Activated CD4-positive, alpha-beta memory T cell treated with anti-CD3 and anti-CD28 coated beads, Interleukin-2, amount 10 ng/mL, durations not matched to agents 7 days and 5 days (primary cell): ENCODE measurements at regions not wholly inside any gene's neighbourhood (a gene's known extent, or its start where the extent isn't known, plus 50 kb on each side); places are given as distances from the start of the nearest gene placed in this dataset.

ENCODE experiments used
- CTCF ChIA-PET: fragments of 350-600 bp; sonication (Branson Sonifier 250); formaldehyde crosslinking; loops from one replicate; lab custom pipeline; 2021; ENCODE audit warnings: antibody characterized with exemption, inconsistent platforms; lab: Charles Lee
- POLR2A ChIA-PET: fragments of 350-600 bp; sonication (Branson Sonifier 250); formaldehyde crosslinking; loops from one replicate; lab custom pipeline; 2021; ENCODE audit warnings: antibody characterized with exemption; lab: Charles Lee
- DNase-seq: peaks from one replicate; pipeline ENCODE4 v3.0.0-alpha.2; 2020
- H3K27ac Mint-ChIP-seq: one replicate; pipeline ENCODE4 v1.8.0; 2021; ENCODE audit warnings: mild to moderate bottlenecking, mixed read lengths
- H3K27me3 Mint-ChIP-seq: one replicate; pipeline ENCODE4 v1.8.0; 2021; ENCODE audit warnings: mixed read lengths
- H3K36me3 Mint-ChIP-seq: one replicate; pipeline ENCODE4 v1.8.0; 2021; ENCODE audit warnings: low read depth, mixed read lengths
- H3K4me1 Mint-ChIP-seq: one replicate; pipeline ENCODE4 v1.8.0; 2021; ENCODE audit warnings: mixed read lengths
- H3K4me3 Mint-ChIP-seq: one replicate; pipeline ENCODE4 v1.8.0; 2021; ENCODE audit warnings: mild to moderate bottlenecking, mixed read lengths
- H3K9me3 Mint-ChIP-seq: one replicate; pipeline ENCODE4 v1.8.0; 2021; ENCODE audit warnings: mixed read lengths

DNA sequence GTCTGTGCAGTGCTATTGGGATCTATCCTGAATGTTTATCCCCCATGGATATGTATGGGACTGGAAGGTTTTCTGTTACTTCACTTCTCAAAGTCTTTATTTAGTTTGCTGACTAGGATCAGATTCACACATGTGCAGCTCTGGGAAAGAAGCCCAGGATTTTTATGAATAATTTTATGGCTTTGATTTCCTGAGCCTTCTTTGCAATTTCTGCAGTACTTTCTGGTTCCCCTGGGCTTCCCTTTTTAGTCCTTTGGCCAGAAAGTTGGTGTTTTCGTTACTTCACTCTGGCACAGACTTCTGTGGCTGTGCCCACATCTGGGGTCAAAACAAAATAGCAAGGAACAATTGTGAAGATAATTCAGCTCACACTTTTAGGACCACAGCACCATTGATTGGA, 721.0 kb downstream of the OTOL1 start:
- peaks cover 3% of the 10 kb centered on the region for H3K9me3 Mint-ChIP-seq
- H3K4me3 Mint-ChIP-seq, result no peak overlapping the region
- no peaks in the 10 kb centered on the region for H3K36me3 Mint-ChIP-seq
- H3K4me1 Mint-ChIP-seq, result no peaks in the 10 kb centered on the region
- no peak for DNase-seq
- POLR2A ChIA-PET, result no interaction called here
- H3K27me3 Mint-ChIP-seq, result no peaks in the 10 kb centered on the region
- CTCF ChIA-PET, result no interaction called here
- H3K27ac Mint-ChIP-seq, result no peak overlapping the region

DNA sequence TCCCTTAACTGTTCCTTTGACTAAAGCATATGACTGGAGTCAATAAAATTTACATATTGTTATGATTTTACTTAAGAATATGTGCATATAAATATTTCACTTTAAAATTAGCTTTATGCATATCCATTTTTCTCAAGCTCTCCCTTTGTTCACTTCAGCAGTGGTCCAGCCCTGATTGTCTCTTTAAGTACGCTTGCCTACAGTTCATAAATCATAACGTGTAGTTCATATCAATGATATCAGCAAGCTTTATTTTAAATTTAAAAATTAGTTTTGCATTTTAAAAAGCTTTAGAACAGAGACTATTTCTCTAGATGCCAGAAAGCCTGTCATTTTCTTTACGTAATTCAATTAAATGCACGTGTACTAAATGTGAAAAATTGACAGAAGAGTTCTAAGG, 721.9 kb downstream of the OTOL1 start:
- Mint-ChIP-seq H3K9me3 (peaks cover 3% of the 10 kb centered on the region), H3K36me3 (no peaks in the 10 kb centered on the region), H3K27me3 (no peaks in the 10 kb centered on the region), H3K27ac (no peak overlapping the region), H3K4me3 (no peak overlapping the region), H3K4me1 (no peaks in the 10 kb centered on the region)
- CTCF ChIA-PET, result no interaction called here
- DNase-seq, result no peak
- POLR2A ChIA-PET, result no interaction called here

DNA sequence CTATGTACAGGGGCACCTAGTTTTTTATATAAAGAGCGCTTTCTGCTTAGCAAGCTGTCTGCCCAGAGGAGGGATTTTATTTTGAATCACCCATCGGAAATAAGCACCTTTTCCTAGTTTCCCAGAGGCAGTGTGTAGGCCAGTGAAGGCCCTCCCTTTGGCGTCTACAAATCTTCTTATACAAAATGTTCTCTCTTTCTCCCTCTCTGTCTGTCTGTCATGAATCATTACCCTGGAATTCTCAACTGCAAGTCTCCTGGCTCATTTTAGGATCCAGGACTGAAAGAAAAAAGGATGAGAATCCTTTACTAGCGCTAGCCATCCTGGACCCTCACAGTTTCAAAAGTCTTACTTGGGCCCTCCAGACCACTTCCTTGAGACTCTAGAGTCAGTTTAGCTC, 728.1 kb downstream of the OTOL1 start:
- Mint-ChIP-seq H3K27me3 (no peaks in the 10 kb centered on the region), H3K27ac (no peak overlapping the region), H3K4me3 (no peak overlapping the region), H3K9me3 (peaks cover 6% of the 10 kb centered on the region), H3K4me1 (no peaks in the 10 kb centered on the region), H3K36me3 (no peaks in the 10 kb centered on the region)
- ChIA-PET CTCF (no interaction called here), POLR2A (no interaction called here)
- no peak for DNase-seq

DNA sequence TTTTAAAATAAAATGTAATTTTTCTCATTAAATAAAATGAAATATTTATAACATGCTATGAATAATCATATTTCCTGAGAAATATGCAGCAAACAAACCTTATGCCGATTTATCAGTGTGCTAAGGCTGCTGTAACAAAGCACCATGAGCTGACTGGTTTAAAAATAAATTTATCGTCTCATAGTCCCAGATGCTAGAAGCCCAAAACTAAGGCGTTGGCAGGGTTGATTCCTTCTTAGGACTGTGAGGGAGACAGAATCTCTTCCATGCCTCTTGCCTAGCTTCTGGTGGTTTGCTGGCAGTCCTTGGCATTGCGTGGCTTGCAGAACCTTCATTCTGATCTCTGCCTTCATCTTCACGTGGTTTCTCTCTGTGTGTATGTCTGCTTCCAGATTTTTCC, 740.3 kb downstream of the OTOL1 start:
- Mint-ChIP-seq H3K27me3 (no peaks in the 10 kb centered on the region), H3K27ac (no peak overlapping the region), H3K36me3 (no peaks in the 10 kb centered on the region), H3K4me3 (no peak overlapping the region), H3K9me3 (peaks cover 2% of the 10 kb centered on the region), H3K4me1 (no peaks in the 10 kb centered on the region)
- no peak for DNase-seq
- CTCF ChIA-PET, result no interaction called here
- POLR2A ChIA-PET, result no interaction called here

DNA sequence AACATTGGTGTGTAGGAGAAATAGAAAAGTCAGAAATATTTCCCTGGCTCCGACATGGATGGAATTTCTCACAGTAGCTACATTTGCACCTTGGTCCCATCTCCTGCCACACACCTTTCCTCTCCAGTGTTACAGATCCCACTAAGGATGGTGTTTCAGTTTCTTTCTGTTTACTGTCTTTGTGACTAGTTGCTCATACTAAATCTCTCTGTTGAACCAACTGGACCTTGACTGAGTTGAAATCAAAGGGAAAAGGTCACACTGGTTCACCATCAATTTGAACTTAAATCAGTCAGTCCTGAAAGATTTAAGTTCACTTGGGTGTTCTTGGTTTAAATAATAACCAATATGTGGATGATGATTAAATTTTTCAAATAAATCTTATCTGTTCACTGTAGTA, 754.2 kb downstream of the OTOL1 start:
- DNase-seq, result no peak
- CTCF ChIA-PET, result no interaction called here
- Mint-ChIP-seq H3K27ac (no peak overlapping the region), H3K4me1 (no peaks in the 10 kb centered on the region), H3K36me3 (no peaks in the 10 kb centered on the region), H3K9me3 (peaks cover 16% of the 10 kb centered on the region), H3K27me3 (no peaks in the 10 kb centered on the region), H3K4me3 (no peak overlapping the region)
- POLR2A ChIA-PET, result no interaction called here

DNA sequence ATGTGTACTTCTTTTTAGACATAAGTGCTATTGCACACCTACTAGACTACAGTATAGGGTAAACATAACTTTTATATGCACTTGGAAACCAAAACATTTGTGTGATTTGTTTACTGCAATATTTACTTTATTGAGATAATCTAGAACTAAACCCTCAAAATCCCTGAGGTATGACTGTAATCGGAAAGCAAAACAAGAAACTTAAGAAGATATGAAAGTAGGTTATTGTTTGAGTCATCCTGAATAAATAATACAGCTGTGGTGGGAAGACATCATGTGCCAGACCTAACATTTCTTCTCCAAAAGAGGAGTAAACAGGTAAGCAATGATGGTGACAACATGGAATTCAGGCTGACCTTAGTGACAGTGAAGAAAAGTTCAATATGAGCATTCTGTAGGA, 765.5 kb downstream of the OTOL1 start:
- Mint-ChIP-seq H3K4me3 (no peak overlapping the region), H3K27me3 (no peaks in the 10 kb centered on the region), H3K27ac (no peak overlapping the region), H3K9me3 (no peaks in the 10 kb centered on the region), H3K36me3 (no peaks in the 10 kb centered on the region), H3K4me1 (no peaks in the 10 kb centered on the region)
- CTCF ChIA-PET, result no interaction called here
- POLR2A ChIA-PET, result no interaction called here
- no peak for DNase-seq

DNA sequence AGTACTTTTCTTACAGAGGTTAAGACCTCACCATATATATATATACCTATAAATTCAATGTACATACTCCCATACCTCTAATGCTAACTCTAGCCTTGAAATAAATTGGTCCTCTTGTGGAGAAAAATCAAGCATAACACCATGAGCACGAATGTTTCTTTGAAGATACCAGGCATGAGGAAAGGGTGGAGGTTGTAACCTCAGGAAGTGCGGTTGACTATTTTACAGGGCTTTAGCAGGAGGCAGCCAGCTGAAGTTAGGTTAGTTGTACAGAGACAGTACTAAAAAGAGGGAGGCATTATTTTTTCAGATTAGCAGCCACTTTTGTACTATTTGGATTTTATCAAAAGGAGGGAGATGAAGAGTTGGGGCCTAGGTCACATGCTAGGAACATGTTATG, 767.0 kb downstream of the OTOL1 start:
- H3K27me3 Mint-ChIP-seq, result no peaks in the 10 kb centered on the region
- no peak for DNase-seq
- no peak overlapping the region for H3K4me3 Mint-ChIP-seq
- H3K4me1 Mint-ChIP-seq, result no peaks in the 10 kb centered on the region
- H3K36me3 Mint-ChIP-seq, result no peaks in the 10 kb centered on the region
- no peak overlapping the region for H3K27ac Mint-ChIP-seq
- H3K9me3 Mint-ChIP-seq, result no peaks in the 10 kb centered on the region
- ChIA-PET POLR2A (no interaction called here), CTCF (no interaction called here)

DNA sequence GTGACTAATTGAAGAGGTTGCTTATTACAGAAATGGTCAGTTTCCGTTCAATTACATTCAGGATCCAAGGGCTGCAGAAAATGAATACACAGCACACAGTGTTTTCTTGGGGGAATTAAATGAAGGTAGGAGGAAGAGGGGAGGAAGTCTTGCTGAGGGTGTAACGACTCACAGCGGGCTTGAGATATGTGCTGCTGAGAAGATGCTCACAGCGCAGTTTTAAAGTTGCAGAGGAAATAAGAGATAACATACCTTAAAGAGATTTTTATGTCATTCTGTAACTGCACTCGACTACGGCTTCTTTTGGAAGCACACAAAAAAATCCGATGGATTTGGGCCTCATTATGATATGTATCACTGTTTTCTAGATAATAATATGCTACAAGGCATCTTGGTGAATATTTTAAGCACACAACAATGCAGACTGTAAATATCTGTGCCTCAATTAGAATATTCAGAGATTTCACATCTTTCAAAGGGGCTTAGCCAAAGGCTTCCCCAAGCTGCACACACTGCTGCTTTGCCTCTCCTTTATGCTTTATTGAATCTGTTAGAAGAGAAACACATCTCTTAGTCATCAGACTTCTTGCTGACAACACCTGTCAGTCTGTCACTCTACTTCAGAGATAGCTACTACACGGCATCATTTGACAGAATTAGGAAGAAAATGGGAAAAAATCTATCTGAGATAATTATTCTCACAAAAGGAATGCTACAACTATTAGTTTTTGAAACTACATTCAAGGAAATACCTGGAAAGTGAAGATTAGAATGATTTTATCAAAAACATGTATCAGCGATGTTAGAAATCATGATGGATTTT, 773.2 kb downstream of the OTOL1 start:
- Mint-ChIP-seq H3K4me3 (no peak overlapping the region), H3K27me3 (no peaks in the 10 kb centered on the region), H3K4me1 (no peaks in the 10 kb centered on the region), H3K27ac (no peak overlapping the region), H3K9me3 (no peaks in the 10 kb centered on the region), H3K36me3 (no peaks in the 10 kb centered on the region)
- ChIA-PET POLR2A (no interaction called here), CTCF (no interaction called here)
- DNase-seq, result no peak

DNA sequence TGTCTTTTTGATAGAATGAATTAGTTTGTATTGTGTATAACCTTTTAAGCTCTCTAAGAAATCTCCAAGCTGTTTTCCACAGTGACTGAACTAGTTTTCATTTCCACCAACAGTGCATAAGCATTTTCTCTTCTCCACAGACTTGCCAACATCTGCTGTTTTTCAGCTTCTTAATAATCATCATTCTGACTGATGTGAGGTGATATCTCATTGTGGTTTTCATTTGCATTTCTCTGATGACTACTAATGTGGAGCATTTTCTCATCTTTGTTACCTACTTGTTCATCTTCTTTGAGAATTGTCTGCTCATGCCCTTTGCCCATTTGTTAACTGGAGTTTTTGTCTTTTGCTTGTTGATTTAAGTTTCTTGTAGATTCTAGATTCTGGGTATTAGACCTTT, 777.5 kb downstream of the OTOL1 start:
- Mint-ChIP-seq H3K4me1 (no peaks in the 10 kb centered on the region), H3K27me3 (no peaks in the 10 kb centered on the region), H3K27ac (no peak overlapping the region), H3K9me3 (peaks cover 3% of the 10 kb centered on the region), H3K4me3 (no peak overlapping the region), H3K36me3 (no peaks in the 10 kb centered on the region)
- ChIA-PET POLR2A (no interaction called here), CTCF (no interaction called here)
- DNase-seq, result no peak

DNA sequence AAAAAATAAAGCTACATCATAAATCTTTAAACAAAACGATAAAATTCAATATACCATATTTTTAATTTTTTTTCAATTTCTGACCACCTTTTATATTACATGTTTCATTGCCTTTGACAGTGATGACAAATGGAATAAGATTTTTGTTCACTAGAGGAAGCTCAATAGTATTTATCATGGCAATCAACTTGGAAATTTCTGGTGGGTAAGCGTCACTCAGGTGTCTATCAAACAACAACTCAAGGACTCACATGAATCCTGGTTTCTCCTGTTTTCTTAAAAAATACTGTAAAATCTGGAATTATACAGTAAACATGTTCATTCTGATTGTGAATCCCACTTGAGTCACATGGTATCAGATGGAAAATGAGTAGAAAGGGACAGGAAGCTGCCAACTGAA, 782.2 kb downstream of the OTOL1 start:
- H3K27ac Mint-ChIP-seq, result no peak overlapping the region
- H3K4me1 Mint-ChIP-seq, result no peaks in the 10 kb centered on the region
- POLR2A ChIA-PET, result no interaction called here
- peaks cover 7% of the 10 kb centered on the region for H3K9me3 Mint-ChIP-seq
- H3K36me3 Mint-ChIP-seq, result no peaks in the 10 kb centered on the region
- no peak for DNase-seq
- CTCF ChIA-PET, result no interaction called here
- H3K4me3 Mint-ChIP-seq, result no peak overlapping the region
- no peaks in the 10 kb centered on the region for H3K27me3 Mint-ChIP-seq

DNA sequence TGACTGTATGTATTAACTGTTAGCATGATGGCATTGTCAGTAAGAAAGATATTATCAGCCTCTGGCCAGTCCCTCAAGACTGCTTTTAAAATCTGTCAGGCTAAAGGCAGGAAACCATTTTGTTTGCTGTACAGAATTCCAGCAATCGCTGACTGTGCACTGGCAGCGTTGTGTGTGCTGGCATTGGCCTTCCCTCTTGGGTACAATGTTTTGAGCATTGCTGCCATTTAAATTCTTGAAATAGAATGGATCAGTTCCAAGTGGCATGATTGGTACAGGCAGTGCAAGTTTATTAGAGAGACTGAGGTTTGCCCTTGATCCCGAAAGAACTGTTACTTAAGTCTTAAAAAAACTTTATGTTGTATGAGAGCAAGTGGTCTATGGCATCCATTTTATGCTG, 788.7 kb downstream of the OTOL1 start:
- ChIA-PET CTCF (no interaction called here), POLR2A (no interaction called here)
- no peaks in the 10 kb centered on the region for H3K4me1 Mint-ChIP-seq
- no peak overlapping the region for H3K27ac Mint-ChIP-seq
- no peak overlapping the region for H3K4me3 Mint-ChIP-seq
- DNase-seq, result no peak
- H3K36me3 Mint-ChIP-seq, result no peaks in the 10 kb centered on the region
- peaks cover 5% of the 10 kb centered on the region for H3K9me3 Mint-ChIP-seq
- H3K27me3 Mint-ChIP-seq, result no peaks in the 10 kb centered on the region

DNA sequence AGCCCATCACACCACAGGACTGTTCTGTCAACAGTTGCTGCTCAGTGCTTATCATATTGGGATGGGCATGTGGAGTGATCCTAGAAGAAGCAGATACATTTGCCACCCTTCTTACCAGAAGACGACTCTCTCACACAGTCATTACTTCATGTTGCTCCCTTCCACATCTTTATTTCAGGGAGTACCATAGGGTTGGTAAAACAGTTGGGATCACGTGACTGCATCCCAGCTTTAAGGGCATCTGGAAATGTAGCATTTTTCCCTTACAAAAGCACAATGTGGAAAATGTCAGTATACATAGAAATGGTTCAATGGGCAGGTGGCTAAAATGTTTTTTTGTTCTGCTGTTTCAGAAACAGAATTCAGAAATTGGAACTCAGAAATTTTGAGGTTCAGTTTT, 791.0 kb downstream of the OTOL1 start:
- DNase-seq, result no peak
- Mint-ChIP-seq H3K36me3 (no peaks in the 10 kb centered on the region), H3K27me3 (no peaks in the 10 kb centered on the region), H3K4me1 (no peaks in the 10 kb centered on the region), H3K4me3 (no peak overlapping the region), H3K27ac (no peak overlapping the region), H3K9me3 (peaks cover 4% of the 10 kb centered on the region)
- CTCF ChIA-PET, result no interaction called here
- POLR2A ChIA-PET, result no interaction called here

DNA sequence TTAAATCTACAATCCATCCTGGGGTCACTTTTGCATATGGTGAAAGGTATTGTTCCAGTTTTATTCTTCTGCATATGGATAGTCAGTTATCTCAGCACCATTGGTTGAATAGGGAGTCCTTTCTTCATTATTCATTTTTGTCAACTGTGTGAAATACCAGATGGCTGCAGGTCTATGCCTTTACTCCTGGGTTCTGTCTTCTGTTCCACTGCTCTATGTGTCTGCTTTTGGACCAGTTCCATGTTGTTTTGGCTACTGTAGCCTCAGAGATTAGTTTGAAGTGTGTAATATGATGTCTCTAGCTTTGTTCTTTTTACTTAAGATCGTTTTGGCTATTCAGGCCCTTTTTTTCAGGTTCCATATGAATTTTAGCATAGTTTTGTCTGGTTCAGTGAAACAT, 795.8 kb downstream of the OTOL1 start:
- no peak for DNase-seq
- Mint-ChIP-seq H3K27me3 (no peaks in the 10 kb centered on the region), H3K4me1 (no peaks in the 10 kb centered on the region), H3K27ac (no peak overlapping the region), H3K4me3 (no peak overlapping the region), H3K36me3 (no peaks in the 10 kb centered on the region), H3K9me3 (peaks cover 6% of the 10 kb centered on the region)
- POLR2A ChIA-PET, result no interaction called here
- CTCF ChIA-PET, result no interaction called here

DNA sequence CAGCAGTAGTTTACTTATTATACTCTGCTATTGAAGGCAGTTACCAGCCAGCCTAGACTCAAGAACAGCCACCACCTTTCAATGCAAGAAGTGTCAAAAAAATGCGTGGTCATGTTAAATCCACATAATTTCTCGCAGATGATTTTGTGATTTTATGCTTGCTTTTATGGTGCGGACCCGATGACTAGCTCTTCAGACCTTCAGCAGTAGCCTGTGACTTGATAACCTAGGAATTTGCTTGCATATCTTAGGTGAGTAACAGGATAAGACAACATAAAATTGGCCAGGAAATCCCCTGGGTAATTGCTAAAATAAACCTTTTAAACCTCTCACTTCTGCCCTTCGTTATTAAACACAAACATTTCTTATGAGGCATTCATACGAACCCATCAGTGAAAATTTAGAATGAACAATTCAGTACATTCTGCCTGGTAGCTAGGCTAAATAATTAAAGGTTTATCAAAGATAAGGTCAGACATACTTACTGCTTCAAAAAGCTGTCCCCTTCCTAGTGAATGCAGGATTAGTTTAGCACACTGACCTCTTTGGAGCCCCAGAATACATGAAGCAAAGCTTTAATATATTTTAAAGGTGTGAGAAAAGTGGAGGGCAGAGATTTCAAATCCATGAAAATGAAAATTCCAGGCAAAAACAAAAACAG, 798.8 kb downstream of the OTOL1 start:
- no peak overlapping the region for H3K4me3 Mint-ChIP-seq
- H3K36me3 Mint-ChIP-seq, result no peaks in the 10 kb centered on the region
- H3K9me3 Mint-ChIP-seq, result peaks cover 6% of the 10 kb centered on the region
- H3K4me1 Mint-ChIP-seq, result no peaks in the 10 kb centered on the region
- H3K27me3 Mint-ChIP-seq, result no peaks in the 10 kb centered on the region
- CTCF ChIA-PET, result no interaction called here
- POLR2A ChIA-PET, result no interaction called here
- no peak for DNase-seq
- no peak overlapping the region for H3K27ac Mint-ChIP-seq
